Activated CD8-positive, alpha-beta memory T cell treated with anti-CD3 and anti-CD28 coated beads for 36 hours (primary cell): ENCODE measurements at regions not wholly inside any gene's neighbourhood (a gene's known extent, or its start where the extent isn't known, plus 50 kb on each side); places are given as distances from the start of the nearest gene placed in this dataset.

Experiments
- CTCF ChIA-PET: fragments of 350-600 bp; sonication (Branson Sonifier 250); formaldehyde crosslinking; loops from one replicate; lab custom pipeline; 2021; ENCODE audit warnings: antibody characterized with exemption; lab: Charles Lee
- POLR2A ChIA-PET: fragments of 350-600 bp; sonication (Branson Sonifier 250); formaldehyde crosslinking; loops from one replicate; lab custom pipeline; 2021; ENCODE audit warnings: antibody characterized with exemption; lab: Charles Lee

DNA sequence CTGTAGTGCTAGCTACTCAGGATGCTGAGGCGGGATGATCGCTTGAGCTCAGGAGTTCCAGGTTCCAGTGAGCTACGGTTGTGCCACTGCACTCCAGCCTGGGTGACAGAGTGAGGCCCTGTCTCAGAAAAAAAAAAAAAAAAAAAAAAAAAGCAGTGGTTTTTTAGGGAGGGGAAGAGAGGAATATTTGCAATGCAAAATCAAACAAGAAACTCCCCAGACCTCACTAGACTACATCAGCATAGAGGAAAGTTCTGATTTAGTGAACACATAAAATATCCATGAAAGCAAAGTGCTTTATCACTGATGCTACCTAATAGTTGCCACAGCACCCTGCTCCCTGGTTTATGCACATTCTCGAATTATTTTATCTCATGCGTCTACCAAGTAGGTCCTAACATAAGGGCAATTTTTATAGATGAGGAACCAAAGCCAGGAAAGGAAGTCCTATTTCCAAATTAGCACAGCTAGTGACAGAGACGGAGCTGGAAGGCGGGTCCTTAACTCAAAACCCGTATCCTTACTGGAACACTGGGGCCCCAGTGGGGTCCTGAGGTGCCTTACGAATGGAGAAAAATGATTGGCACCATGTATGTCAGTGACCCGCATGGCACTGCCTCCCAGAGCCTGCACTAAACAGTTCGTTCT is 50.7 kb upstream of the GPR157 start:
- ChIA-PET CTCF (interaction anchor here (1.2 to 1.4 kb wide), 3 partner anchors 17 to 69 kb away, joined by 3 to 4 read pairs (median 3); partner anchors contain the start of gene GPR157), POLR2A (no interaction called here)

DNA sequence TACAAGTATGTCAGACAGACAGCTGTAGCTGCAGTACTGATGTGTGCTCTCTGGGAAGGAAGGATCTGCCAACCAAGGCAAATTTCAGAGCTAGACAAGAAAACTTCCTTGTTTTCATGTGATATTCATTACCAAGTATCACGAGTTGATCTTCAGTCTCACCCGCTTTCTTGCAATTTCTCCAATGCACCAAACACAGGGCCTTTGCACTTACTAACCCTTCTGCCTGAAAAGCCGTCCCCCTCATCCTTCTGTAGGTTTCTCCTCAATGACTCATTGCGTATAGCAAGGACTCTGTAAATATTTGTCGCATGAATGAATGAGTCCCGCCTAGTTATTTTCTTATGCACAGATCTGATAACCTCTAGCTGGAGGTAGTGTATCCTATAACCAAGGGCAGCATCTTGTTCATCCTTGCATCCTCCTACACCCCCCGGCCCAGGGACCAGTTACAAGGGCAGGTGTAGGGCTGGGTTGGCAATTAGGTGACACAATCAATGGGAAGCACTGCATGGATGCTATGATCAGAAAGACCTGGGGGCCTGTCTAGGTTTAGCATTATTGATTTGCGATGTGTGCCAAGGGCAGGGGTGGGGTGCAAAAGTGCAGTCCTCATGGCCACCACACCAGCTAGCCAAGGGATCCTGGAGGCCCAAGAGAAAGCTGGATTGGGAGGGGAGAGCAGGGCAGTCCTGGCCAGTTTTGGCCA is 51.4 kb upstream of the GPR157 start:
- POLR2A ChIA-PET, result interaction anchor here (0.6 kb wide), 1 partner anchor 53 kb away, joined by 3 read pairs; no protein-coding TSS in a partner anchor

DNA sequence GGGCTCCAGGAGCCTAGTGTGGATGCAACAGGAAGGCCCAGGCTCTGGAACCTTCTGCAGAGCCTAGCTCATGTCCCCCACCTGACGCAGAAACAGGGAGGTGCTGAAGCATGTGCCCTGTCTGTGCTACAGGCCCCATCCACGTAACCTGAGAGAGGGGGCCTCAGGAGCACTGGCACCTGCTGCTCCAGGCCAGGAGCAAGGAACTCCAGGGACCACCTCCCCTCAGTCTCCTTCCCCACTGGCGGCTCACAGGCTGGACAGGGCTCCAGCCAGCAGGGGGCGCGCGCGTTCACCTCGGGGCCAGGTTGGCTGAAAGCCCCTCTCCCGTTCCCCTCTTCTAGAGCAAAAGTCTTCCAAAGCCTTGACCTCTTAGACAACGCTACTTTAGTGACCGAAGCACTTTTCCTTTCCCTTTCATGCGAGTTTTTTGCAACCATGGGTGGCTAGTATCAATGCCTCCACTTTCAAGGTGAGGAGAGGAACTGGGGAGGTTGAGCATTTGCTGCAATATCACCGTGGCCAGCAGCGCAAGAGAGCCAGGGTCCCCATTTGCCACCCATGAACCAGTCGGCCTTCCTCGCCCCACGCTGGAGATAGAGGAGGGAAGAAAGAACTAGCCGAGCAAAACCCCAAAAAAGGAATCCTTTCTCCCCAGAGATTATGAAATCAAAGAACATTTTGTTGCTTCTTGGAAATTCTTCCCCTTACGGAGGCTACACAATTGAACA is 52.4 kb upstream of the GPR157 start:
- POLR2A ChIA-PET, result interaction anchor here (0.6 kb wide), 1 partner anchor 54 kb away, joined by 3 read pairs; no protein-coding TSS in a partner anchor

More for the DNA sequence above, 51.4 kb upstream of the GPR157 start:
- CTCF ChIA-PET, result interaction anchor here (0.6 to 1.4 kb wide), 7 partner anchors 8 to 311 kb away, joined by 3 to 6 read pairs (median 3); partner anchors contain the start of gene GPR157

DNA sequence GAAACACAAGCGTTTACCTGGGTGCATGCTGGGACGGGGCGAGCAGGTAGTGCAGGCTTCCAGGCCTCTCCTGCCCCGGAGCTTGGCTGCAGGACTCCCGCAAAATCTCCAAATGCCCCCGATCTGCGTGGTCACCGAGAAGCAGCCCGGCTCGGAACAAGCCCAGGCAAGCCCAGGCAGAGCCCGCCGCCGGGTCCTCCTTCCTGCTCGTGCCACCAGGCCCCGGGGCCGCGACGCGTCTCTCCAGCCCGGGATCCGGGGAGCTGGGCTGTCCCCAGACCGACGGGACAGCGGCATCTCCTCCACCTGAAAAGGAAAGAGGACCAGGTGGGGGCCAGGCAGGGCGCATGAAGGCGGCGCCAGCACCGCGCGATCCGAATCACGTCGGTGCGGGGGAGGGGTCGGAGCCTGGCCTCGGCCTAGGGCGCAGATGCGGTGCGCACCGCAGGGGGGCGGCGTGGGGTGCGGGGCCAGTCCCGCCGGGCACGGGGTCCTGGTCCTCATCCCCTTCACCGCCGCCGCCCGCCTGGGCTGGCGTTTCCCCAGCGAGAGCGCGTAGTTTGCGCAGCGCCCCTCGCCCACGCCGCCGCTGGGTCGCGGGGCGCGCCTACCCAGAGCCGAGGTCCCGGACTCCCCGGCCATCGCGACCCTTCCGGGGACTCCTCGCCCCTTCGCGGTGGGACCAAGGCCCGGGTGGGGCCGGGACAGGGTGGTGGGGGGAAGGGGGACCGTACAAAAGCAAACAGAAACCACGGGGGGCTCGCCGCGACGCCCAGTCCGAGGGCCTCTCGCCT is 52.4 kb upstream of the H6PD start:
- POLR2A ChIA-PET, result no interaction called here

More for the DNA sequence above, 52.4 kb upstream of the GPR157 start:
- CTCF ChIA-PET, result interaction anchor here (0.6 to 1.4 kb wide), 6 partner anchors 10 to 310 kb away, joined by 3 to 6 read pairs (median 4); partner anchors contain the start of gene GPR157

DNA sequence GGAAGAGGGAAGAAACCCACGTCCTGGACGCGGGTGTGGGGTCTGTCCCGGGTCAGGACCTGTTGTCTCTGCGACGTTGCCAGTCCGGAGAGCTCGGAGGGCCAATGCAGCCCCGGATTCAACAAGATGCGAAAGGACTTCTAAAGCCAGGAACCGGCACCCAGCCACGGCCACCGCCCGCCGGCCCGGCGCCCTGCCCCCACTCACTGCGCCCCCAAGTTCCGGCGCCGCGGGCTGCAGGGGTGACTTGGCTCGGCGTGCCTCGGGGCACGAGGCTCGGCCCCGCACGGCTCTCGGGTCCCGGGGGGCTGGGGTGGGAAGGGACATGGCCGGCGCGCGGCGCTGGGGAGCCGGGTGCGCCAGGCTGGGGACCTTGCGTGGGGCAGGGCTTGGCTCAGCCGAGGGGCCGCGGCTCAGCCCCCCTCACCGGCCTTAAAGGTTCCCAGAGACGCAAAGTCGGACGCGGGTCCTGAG is 51.8 kb upstream of the H6PD start:
- ChIA-PET POLR2A (no interaction called here), CTCF (interaction anchor here (1.0 kb wide), 2 partner anchors 15 to 72 kb away, joined by 3 to 4 read pairs; no protein-coding TSS in a partner anchor)

More for the DNA sequence above, 52.4 kb upstream of the H6PD start:
- CTCF ChIA-PET, result interaction anchor here (1.0 kb wide), 2 partner anchors 15 to 72 kb away, joined by 3 to 4 read pairs; no protein-coding TSS in a partner anchor

DNA sequence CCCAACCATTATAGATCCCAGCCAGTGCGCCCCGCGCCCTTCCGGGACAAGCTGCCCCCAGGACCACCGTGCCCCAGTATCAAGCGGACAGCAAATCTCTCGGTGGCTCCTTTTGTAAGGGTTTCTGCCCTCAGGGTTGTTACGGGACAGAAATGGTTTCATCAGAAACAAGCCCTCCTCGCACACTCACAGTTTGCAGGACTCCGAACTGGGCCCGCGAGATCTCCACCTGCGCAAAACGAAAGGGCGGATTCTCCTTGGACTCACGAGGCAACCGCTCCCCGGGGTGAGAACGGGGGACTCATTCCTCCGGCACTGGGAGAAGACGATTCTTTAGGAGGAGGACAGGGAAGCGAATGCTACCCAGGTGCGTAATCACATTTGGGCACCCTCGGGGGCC is 51.1 kb upstream of the H6PD start:
- CTCF ChIA-PET, result interaction anchor here (1.0 kb wide), 1 partner anchor 73 kb away, joined by 3 read pairs; no protein-coding TSS in a partner anchor
- POLR2A ChIA-PET, result no interaction called here

DNA sequence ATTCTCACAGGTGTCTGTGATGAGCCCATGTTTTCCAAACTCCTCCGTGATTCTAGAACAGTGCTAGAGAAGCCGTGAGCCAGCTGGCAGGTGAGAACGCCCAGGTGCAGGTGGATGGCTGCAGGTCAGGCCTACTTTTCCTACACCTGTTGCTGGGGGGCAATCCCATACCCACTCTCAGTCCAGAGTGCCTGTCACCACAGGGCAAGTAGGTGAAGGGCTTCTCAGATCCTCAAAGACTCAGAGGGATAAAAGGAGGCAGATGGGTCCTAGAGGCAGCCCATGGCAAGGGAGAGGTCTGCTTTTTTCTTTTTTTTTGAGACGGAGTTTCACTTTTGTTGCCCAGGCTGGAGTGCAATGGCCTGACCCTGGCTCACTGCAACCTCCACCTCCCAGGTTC is 50.7 kb upstream of the H6PD start:
- POLR2A ChIA-PET, result no interaction called here

DNA sequence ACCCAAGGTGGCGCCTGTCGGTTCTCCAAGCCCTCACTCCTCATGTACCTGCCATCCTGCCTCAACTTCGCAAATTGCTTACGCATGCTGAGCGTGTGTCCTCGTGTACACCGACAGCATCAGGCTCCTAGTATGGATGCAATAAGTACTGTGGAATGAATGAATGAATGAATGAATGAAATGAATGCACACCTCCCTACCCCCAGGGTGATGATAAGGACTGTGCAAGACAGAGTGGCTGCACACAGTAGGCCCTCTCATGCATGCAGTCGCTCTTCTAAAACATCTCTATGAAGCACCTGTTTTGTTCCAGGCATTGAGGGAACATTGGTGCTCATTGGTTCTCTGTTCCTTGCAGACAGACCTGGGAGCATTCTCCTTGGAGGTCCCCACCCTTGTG is 49.8 kb upstream of the H6PD start:
- ChIA-PET CTCF (no interaction called here), POLR2A (no interaction called here)

More for the DNA sequence above, 50.7 kb upstream of the H6PD start:
- CTCF ChIA-PET, result no interaction called here
